Esophagus squamous epithelium (tissue), 5 donors: ENCODE measurements at regions not wholly inside any gene's neighbourhood (a gene's known extent, or its start where the extent isn't known, plus 50 kb on each side); places are given as distances from the start of the nearest gene placed in this dataset.
"Not testable (repeated sequence)": the region's sequence is repeated elsewhere in the genome, so short reads cannot be mapped to it uniquely, and the experiment has no call there.

ENCODE experiments used
- DNase-seq: peaks from one replicate; lab custom pipeline; 2025; lab: John Stamatoyannopoulos, UW
- H3K27ac ChIP-seq, 4 donors: fragments of 200-600 bp; sonication (generic); one replicate each; pipeline ENCODE4 v1.5.1; 2016 to 2019; ENCODE audit warnings: mild to moderate bottlenecking in 1 of 4
- H3K27me3 ChIP-seq, 4 donors: fragments of 200-600 bp; sonication (generic); 1 replicate in 3 of 4; 2 replicates in 1 of 4; pipeline versions ENCODE4 v1.5.1 to v1.6.0; 2017 to 2021; ENCODE audit warnings: antibody characterized with exemption in 1 of 4
- H3K36me3 ChIP-seq, 3 donors: fragments of 200-600 bp; sonication (generic); one replicate each; pipeline ENCODE4 v1.5.1; 2016 to 2019
- H3K4me1 ChIP-seq, 3 donors: fragments of 200-600 bp; sonication (generic); one replicate each; pipeline ENCODE4 v1.5.1; 2017 to 2019
- H3K4me3 ChIP-seq, 4 donors: fragments of 200-600 bp; sonication (generic); 1 replicate in 3 of 4; 2 replicates in 1 of 4; pipeline ENCODE4 v1.5.1; 2016 to 2019; ENCODE audit warnings: mild to moderate bottlenecking in 2 of 4, moderate library complexity in 1 of 4
- H3K9me3 ChIP-seq, 3 donors: fragments of 200-600 bp; sonication (generic); one replicate each; pipeline ENCODE4 v1.5.1; 2016 to 2019
- POLR2A ChIP-seq, 4 donors: fragments of 450-650 bp; IDR thresholded peaks; one replicate each; pipeline ENCODE4 v1.6.1; 2017; ENCODE audit warnings: antibody characterized with exemption in 4 of 4, mild to moderate bottlenecking in 4 of 4, moderate library complexity in 3 of 4
- WGBS, 2 donors: methylation state at CpG; one replicate each; pipeline ENCODE4 v1.1.5; 2018; 5-methylcytosine and 5-hydroxymethylcytosine counted together
- intact Hi-C: fragments of 100-400 bp; cut with DNase I; formaldehyde crosslinking; loops from one replicate; pipeline ENCODE4 v1.15.0; 2022
- TF ChIP-seq, protein P1 (sequence below), 6 experiments: fragments of 450-650 bp in 4 of 6; fragments of 200-600 bp in 2 of 6; sonication (generic) in 2 of 6; IDR thresholded peaks; one replicate each; pipeline ENCODE4 v1.5.1; 2016 to 2019; ENCODE audit warnings: antibody characterized with exemption in 6 of 6, mild to moderate bottlenecking in 4 of 6, moderate library complexity in 4 of 6
- donor health status: DM: yes; HTN: yes; CAD: no.

GRCh38 chr5:10891193-10891592, 130.2 kb upstream of the DAP start:
- H3K4me3 ChIP-seq, result no peak overlapping the region
- 75 to 100% methylated on average over 1 of the region's 1 CpG for WGBS, 2 donors
- H3K27ac ChIP-seq, result no peak overlapping the region
- no peak for TF ChIP-seq POLR2A (IDR thresholded peaks at IDR 0.05)
- intact Hi-C loops, result no loop called here
- no peaks in the 10 kb centered on the region for H3K9me3 ChIP-seq
- no peak for DNase-seq
- H3K4me1 ChIP-seq, result no peaks in the 10 kb centered on the region
- no peaks in the 10 kb centered on the region for H3K27me3 ChIP-seq
- no peaks in the 10 kb centered on the region for H3K36me3 ChIP-seq

- Histone ChIP-seq H3K27ac (no peak overlapping the region), H3K36me3 (no peaks in the 10 kb centered on the region), H3K4me3 (no peak overlapping the region), H3K27me3 (no peaks in the 10 kb centered on the region), H3K9me3 (no peaks in the 10 kb centered on the region), H3K4me1 (no peaks in the 10 kb centered on the region)
- no peak for DNase-seq
- intact Hi-C loops, result no loop called here
- WGBS, 2 donors, result 77 to 78% methylated on average over 2 of the region's 2 CpGs
- TF ChIP-seq, protein P1, sequence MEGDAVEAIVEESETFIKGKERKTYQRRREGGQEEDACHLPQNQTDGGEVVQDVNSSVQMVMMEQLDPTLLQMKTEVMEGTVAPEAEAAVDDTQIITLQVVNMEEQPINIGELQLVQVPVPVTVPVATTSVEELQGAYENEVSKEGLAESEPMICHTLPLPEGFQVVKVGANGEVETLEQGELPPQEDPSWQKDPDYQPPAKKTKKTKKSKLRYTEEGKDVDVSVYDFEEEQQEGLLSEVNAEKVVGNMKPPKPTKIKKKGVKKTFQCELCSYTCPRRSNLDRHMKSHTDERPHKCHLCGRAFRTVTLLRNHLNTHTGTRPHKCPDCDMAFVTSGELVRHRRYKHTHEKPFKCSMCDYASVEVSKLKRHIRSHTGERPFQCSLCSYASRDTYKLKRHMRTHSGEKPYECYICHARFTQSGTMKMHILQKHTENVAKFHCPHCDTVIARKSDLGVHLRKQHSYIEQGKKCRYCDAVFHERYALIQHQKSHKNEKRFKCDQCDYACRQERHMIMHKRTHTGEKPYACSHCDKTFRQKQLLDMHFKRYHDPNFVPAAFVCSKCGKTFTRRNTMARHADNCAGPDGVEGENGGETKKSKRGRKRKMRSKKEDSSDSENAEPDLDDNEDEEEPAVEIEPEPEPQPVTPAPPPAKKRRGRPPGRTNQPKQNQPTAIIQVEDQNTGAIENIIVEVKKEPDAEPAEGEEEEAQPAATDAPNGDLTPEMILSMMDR (IDR thresholded peaks at IDR 0.05), result no peak
- no peak for TF ChIP-seq POLR2A (IDR thresholded peaks at IDR 0.05)
Observed at GRCh38 chr5:10886497-10886896, 125.5 kb upstream of the DAP start.

- no peaks in the 10 kb centered on the region for H3K9me3 ChIP-seq
- no peak for DNase-seq
- H3K36me3 ChIP-seq, result no peaks in the 10 kb centered on the region
- intact Hi-C loops, result no loop called here
- no peak overlapping the region for H3K27ac ChIP-seq
- TF ChIP-seq, protein P1 (IDR thresholded peaks at IDR 0.05), result no peak
- no peak for TF ChIP-seq POLR2A (IDR thresholded peaks at IDR 0.05)
- H3K4me3 ChIP-seq, result no peak overlapping the region
- H3K4me1 ChIP-seq, result no peaks in the 10 kb centered on the region
- H3K27me3 ChIP-seq, result no peaks in the 10 kb centered on the region
- 68 to 75% methylated on average over 5 of the region's 6 CpGs for WGBS, 2 donors
Observed at GRCh38 chr5:10885026-10885425, 124.0 kb upstream of the DAP start.

DNA sequence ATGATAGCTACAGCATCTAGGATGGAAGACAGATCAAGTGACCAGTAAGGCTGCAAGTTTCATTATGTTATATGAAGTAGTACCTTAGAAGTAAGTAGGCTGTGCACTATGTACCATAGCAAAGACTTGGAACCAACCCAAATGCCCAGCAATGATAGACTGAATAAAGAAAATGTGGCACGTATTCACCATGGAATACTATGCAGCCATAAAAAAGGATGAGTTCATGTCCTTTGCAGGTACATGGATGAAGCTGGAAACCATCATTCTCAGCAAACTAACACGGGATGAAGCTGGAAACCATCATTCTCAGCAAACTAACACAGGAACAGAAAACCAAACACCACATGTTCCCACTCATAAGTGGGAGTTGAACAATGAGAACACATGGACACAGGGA, 122.9 kb upstream of the DAP start:
- H3K4me1 ChIP-seq, H3K9me3 ChIP-seq, H3K27ac ChIP-seq, H3K4me3 ChIP-seq, H3K36me3 ChIP-seq, H3K27me3 ChIP-seq, DNase-seq, intact Hi-C loops: not testable (repeated sequence)
- WGBS, 2 donors, result 55 to 80% methylated on average over 2 of the region's 2 CpGs

GRCh38 chr5:10880934-10881333, 119.9 kb upstream of the DAP start:
- Histone ChIP-seq H3K36me3 (no peaks in the 10 kb centered on the region), H3K27ac (no peak overlapping the region), H3K27me3 (no peaks in the 10 kb centered on the region), H3K4me3 (no peak overlapping the region), H3K9me3 (no peaks in the 10 kb centered on the region), H3K4me1 (no peaks in the 10 kb centered on the region)
- DNase-seq, result no peak
- WGBS, 2 donors, result 57 to 66% methylated on average over 4 of the region's 4 CpGs
- intact Hi-C loops, result no loop called here
- TF ChIP-seq, protein P1 (IDR thresholded peaks at IDR 0.05), result no peak
- no peak for TF ChIP-seq POLR2A (IDR thresholded peaks at IDR 0.05)

DNA sequence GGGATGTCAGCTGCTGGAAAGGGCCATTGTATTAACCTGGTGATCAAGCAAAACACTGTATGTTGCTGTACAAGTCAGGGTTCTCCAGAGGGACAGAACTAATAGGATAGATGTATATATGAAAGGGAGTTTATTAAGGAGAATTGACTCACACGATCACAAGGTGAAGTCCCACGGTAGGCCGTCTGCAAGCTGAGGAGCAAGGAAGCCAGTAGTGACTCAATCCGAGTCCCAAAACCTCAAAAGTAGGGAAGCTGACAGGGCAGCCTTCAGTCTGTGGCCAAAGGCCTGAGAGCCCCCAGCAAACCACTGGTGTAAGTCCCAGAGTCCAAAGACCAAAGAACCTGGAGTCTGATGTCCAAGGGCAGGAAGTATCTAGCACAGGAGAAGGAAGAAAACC, 116.0 kb upstream of the DAP start:
- H3K27ac ChIP-seq, H3K4me3 ChIP-seq, H3K9me3 ChIP-seq, DNase-seq, intact Hi-C loops, H3K4me1 ChIP-seq, H3K27me3 ChIP-seq, H3K36me3 ChIP-seq: not testable (repeated sequence)
- 84 to 88% methylated on average over 4 of the region's 4 CpGs for WGBS, 2 donors
